ENCODE measurements at regions not wholly inside any gene's neighbourhood (a gene's known extent, or its start where the extent isn't known, plus 50 kb on each side); places are given as distances from the start of the nearest gene placed in this dataset.

- Histone ChIP-seq H3K27ac (ENCODE audit: low read depth) (no peak overlapping the region), H3K4me1 (ENCODE audit: insufficient read depth) (peaks cover 15% of the 10 kb centered on the region), H3K36me3 (ENCODE audit: insufficient read depth) (no peaks in the 10 kb centered on the region), H3K4me2 (no peak overlapping the region), H3K4me3 (no peak overlapping the region), H4K20me1 (replicated peaks; ENCODE audit: insufficient read depth) (no peaks in the 10 kb centered on the region), H3K9me2 (ENCODE audit: insufficient read depth) (no peaks in the 10 kb centered on the region), H2AFZ (no peak overlapping the region), H3K27me3 (ENCODE audit: insufficient read depth) (no peaks in the 10 kb centered on the region), H3K79me2 (replicated peaks; ENCODE audit: insufficient read depth) (no peaks in the 10 kb centered on the region), H3F3A (replicated peaks; ENCODE audit: low read depth) (no peaks in the 10 kb centered on the region)
- peaks cover 7% of the 10 kb centered on the region for H3K4me1 Mint-ChIP-seq
- no peaks in the 10 kb centered on the region for H3K36me3 Mint-ChIP-seq (ENCODE audit: low read depth)
- H3K27ac Mint-ChIP-seq: no peak overlapping the region
- no peaks in the 10 kb centered on the region for H3K27me3 Mint-ChIP-seq (ENCODE audit: insufficient read depth, low read depth, poor library complexity)
- no peak for TF ChIP-seq EZH2phosphoT487 (IDR thresholded peaks at IDR 0.05; ENCODE audit: unreplicated experiment)
- no peak for TF ChIP-seq ZNF331 (CRISPR knock-in tag; IDR thresholded peaks at IDR 0.05; ENCODE audit: low read depth)
- no peak for TF ChIP-seq NANOG (IDR thresholded peaks at IDR 0.05; ENCODE audit: borderline replicate concordance)
- TF ChIP-seq, protein P1, sequence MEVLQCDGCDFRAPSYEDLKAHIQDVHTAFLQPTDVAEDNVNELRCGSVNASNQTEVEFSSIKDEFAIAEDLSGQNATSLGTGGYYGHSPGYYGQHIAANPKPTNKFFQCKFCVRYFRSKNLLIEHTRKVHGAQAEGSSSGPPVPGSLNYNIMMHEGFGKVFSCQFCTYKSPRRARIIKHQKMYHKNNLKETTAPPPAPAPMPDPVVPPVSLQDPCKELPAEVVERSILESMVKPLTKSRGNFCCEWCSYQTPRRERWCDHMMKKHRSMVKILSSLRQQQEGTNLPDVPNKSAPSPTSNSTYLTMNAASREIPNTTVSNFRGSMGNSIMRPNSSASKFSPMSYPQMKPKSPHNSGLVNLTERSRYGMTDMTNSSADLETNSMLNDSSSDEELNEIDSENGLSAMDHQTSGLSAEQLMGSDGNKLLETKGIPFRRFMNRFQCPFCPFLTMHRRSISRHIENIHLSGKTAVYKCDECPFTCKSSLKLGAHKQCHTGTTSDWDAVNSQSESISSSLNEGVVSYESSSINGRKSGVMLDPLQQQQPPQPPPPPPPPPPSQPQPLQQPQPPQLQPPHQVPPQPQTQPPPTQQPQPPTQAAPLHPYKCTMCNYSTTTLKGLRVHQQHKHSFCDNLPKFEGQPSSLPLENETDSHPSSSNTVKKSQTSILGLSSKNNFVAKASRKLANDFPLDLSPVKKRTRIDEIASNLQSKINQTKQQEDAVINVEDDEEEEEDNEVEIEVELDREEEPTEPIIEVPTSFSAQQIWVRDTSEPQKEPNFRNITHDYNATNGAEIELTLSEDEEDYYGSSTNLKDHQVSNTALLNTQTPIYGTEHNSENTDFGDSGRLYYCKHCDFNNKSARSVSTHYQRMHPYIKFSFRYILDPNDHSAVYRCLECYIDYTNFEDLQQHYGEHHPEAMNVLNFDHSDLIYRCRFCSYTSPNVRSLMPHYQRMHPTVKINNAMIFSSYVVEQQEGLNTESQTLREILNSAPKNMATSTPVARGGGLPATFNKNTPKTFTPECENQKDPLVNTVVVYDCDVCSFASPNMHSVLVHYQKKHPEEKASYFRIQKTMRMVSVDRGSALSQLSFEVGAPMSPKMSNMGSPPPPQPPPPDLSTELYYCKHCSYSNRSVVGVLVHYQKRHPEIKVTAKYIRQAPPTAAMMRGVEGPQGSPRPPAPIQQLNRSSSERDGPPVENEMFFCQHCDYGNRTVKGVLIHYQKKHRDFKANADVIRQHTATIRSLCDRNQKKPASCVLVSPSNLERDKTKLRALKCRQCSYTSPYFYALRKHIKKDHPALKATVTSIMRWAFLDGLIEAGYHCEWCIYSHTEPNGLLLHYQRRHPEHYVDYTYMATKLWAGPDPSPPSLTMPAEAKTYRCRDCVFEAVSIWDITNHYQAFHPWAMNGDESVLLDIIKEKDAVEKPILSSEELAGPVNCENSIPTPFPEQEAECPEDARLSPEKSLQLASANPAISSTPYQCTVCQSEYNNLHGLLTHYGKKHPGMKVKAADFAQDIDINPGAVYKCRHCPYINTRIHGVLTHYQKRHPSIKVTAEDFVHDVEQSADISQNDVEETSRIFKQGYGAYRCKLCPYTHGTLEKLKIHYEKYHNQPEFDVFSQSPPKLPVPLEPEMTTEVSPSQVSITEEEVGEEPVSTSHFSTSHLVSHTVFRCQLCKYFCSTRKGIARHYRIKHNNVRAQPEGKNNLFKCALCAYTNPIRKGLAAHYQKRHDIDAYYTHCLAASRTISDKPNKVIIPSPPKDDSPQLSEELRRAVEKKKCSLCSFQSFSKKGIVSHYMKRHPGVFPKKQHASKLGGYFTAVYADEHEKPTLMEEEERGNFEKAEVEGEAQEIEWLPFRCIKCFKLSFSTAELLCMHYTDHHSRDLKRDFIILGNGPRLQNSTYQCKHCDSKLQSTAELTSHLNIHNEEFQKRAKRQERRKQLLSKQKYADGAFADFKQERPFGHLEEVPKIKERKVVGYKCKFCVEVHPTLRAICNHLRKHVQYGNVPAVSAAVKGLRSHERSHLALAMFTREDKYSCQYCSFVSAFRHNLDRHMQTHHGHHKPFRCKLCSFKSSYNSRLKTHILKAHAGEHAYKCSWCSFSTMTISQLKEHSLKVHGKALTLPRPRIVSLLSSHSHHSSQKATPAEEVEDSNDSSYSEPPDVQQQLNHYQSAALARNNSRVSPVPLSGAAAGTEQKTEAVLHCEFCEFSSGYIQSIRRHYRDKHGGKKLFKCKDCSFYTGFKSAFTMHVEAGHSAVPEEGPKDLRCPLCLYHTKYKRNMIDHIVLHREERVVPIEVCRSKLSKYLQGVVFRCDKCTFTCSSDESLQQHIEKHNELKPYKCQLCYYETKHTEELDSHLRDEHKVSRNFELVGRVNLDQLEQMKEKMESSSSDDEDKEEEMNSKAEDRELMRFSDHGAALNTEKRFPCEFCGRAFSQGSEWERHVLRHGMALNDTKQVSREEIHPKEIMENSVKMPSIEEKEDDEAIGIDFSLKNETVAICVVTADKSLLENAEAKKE (CRISPR knock-in tag; IDR thresholded peaks at IDR 0.05): no peak
- TF ChIP-seq EZH2 (IDR thresholded peaks at IDR 0.05; ENCODE audit: low read depth, unreplicated experiment): no peak
- TF ChIP-seq, protein P2, sequence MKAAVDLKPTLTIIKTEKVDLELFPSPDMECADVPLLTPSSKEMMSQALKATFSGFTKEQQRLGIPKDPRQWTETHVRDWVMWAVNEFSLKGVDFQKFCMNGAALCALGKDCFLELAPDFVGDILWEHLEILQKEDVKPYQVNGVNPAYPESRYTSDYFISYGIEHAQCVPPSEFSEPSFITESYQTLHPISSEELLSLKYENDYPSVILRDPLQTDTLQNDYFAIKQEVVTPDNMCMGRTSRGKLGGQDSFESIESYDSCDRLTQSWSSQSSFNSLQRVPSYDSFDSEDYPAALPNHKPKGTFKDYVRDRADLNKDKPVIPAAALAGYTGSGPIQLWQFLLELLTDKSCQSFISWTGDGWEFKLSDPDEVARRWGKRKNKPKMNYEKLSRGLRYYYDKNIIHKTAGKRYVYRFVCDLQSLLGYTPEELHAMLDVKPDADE (IDR thresholded peaks at IDR 0.05): no peak
- no peak for TF ChIP-seq POLR2AphosphoS5 (IDR thresholded peaks at IDR 0.05; ENCODE audit: low read depth)
- TF ChIP-seq STAT1 (IDR thresholded peaks at IDR 0.05; ENCODE audit: unreplicated experiment): no peak
- TF ChIP-seq CTCF (conservative IDR thresholded peaks at IDR 0.05; ENCODE audit: low read depth in 2 of 2): no peak
- TF ChIP-seq CREB1 (CRISPR knock-in tag; IDR thresholded peaks at IDR 0.05; ENCODE audit: low read depth): no peak
- no peak for TF ChIP-seq ZNF114 (CRISPR knock-in tag; IDR thresholded peaks at IDR 0.05)
- no peak for TF ChIP-seq JUNB (IDR thresholded peaks at IDR 0.05; ENCODE audit: unreplicated experiment)
- ATAC-seq: no peak
- H3K4me3 Mint-ChIP-seq: no peak overlapping the region
- no peak for DNase-seq (ENCODE audit: low spot score)
- no peaks in the 10 kb centered on the region; the same call in 2 of the 3 replicates for H3K9me3 Mint-ChIP-seq
These were observed 491.3 kb upstream of the KLF12 start for GRCh38 chr13:74625541-74625940.
